ENCODE measurements at regions not wholly inside any gene's neighbourhood (a gene's known extent, or its start where the extent isn't known, plus 50 kb on each side); places are given as distances from the start of the nearest gene placed in this dataset.

DNA sequence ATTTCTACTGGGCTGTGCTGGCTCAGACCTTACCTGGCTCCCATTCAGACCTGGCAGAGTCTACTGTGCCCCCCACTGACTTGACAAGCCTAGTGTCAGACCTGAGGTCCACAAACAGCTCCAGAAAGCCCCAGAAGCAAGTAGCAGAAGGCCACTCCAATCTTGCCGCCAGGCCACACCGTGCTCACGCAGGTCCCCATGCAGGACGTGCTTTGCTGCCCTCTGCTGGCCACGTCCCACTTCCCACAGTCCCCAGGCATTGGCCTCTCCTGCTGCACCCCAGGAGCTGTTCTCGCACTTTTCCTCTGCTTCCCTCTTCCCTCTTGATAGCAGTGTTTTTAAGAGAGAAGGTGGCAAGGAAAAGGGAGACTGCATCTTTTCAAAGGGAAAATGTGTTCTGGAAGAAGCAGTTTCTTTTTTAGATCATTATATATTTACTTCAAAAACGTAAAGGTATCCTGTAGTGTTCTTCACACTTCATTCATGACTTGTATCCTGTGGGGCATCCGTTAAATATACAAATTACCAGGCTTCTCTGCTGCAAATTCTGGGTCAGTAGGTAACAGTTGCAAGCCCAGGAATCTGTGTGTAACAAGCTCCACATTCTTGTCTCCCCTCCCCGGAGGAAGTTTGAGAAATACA is 81.4 kb upstream of the PAPOLG start:
- TF ChIP-seq POLR2A (IDR thresholded peaks at IDR 0.05; ENCODE audit: low read depth, low read length) (no peak), POLR2AphosphoS5 (IDR thresholded peaks at IDR 0.05; ENCODE audit: low read depth, low read length) (no peak)

Data from GM12891 (cell line).